ENCODE measurements at regions not wholly inside any gene's neighbourhood (a gene's known extent, or its start where the extent isn't known, plus 50 kb on each side); places are given as distances from the start of the nearest gene placed in this dataset.

DNA sequence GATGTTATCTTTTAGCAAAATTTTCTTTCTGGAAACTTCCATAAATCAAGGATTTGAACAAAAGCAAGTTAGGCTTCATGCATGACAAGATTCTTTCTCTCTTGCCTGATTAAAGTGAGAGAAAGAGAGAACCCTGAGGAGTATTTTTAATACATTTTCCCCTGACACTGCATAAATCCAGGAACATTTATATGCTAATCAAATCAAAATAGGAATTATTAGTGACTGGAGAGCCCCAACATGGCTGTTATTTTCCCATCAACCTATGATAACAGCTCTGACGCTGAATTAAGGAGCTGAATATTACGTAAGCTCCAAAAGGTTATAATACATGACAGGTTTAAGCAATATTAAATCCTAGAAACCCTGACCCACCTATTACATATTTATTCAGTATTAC is 930.2 kb upstream of the PIK3C3 start:
- Histone ChIP-seq H3K79me2 (ENCODE audit: insufficient read depth, low read depth, low read length) (no peaks in the 10 kb centered on the region), H4K20me1 (ENCODE audit: insufficient read depth, low read length) (no peaks in the 10 kb centered on the region), H3K9me2 (ENCODE audit: insufficient read depth, low read length) (no peaks in the 10 kb centered on the region), H3K9me3 (ENCODE audit: low read length) (no peaks in the 10 kb centered on the region), H3K4me1 (ENCODE audit: insufficient read depth, low read length, poor library complexity, severe bottlenecking) (no peaks in the 10 kb centered on the region), H3K27ac (ENCODE audit: low read depth, low read length, poor library complexity, severe bottlenecking) (no peak overlapping the region), H3K4me3 (ENCODE audit: low read depth, low read length, poor library complexity, severe bottlenecking) (no peak overlapping the region), H3K36me3 (ENCODE audit: insufficient read depth, low read length) (no peaks in the 10 kb centered on the region), H2AFZ (ENCODE audit: low read length) (no peak overlapping the region), H3K4me2 (ENCODE audit: low read length) (no peak overlapping the region)
- ChIA-PET CTCF (ENCODE audit: unreplicated experiment) (no interaction called here), POLR2A (interaction anchor here (0.5 kb wide), 1 partner anchor 754 kb away, joined by 3 read pairs; no protein-coding TSS in a partner anchor)
- no peak for TF ChIP-seq CTCF (conservative IDR thresholded peaks at IDR 0.05; ENCODE audit: low read length)
- no peak for TF ChIP-seq EZH2phosphoT487 (IDR thresholded peaks at IDR 0.05; ENCODE audit: borderline replicate concordance, low read depth, low read length)
- intact Hi-C loops (cut with micrococcal nuclease; ENCODE audit: unreplicated experiment), result no loop called here
- BruUV-seq (replicated peaks), result no TSS peak
- no peak for DNase-seq (ENCODE audit: low spot score)

DNA sequence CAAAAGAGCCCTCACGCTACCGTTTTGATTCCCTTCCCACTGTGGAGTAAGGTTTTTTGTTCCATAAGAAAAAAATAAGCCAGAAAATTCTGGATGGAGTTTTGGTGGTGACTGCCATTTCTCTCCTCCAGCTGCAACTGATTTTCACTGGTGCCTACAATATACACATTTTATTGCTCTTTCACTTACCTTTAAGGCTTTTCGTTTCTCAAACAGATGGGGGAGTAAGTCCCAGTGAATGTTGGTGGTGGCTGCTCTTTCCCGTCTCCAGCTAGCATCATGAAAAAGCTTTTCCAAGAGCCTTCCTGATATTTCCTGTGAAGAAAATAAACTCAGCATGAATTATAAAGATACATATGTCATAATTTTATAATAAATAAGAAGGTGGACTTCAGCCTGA is 932.5 kb upstream of the PIK3C3 start:
- Histone ChIP-seq H3K27ac (ENCODE audit: low read depth, low read length, poor library complexity, severe bottlenecking) (no peak overlapping the region), H3K4me2 (ENCODE audit: low read length) (no peak overlapping the region), H2AFZ (ENCODE audit: low read length) (no peak overlapping the region), H3K4me3 (ENCODE audit: low read depth, low read length, poor library complexity, severe bottlenecking) (no peak overlapping the region), H3K9me3 (ENCODE audit: low read length) (no peaks in the 10 kb centered on the region), H4K20me1 (ENCODE audit: insufficient read depth, low read length) (no peaks in the 10 kb centered on the region), H3K36me3 (ENCODE audit: insufficient read depth, low read length) (no peaks in the 10 kb centered on the region), H3K79me2 (ENCODE audit: insufficient read depth, low read depth, low read length) (no peaks in the 10 kb centered on the region), H3K9me2 (ENCODE audit: insufficient read depth, low read length) (no peaks in the 10 kb centered on the region), H3K4me1 (ENCODE audit: insufficient read depth, low read length, poor library complexity, severe bottlenecking) (no peaks in the 10 kb centered on the region)
- DNase-seq (ENCODE audit: low spot score), result no peak
- ChIA-PET CTCF (ENCODE audit: unreplicated experiment) (no interaction called here), POLR2A (no interaction called here)
- intact Hi-C loops (cut with micrococcal nuclease; ENCODE audit: unreplicated experiment), result no loop called here
- no TSS peak for BruUV-seq (replicated peaks)
- TF ChIP-seq CTCF (conservative IDR thresholded peaks at IDR 0.05; ENCODE audit: low read length) (no peak), EZH2phosphoT487 (IDR thresholded peaks at IDR 0.05; ENCODE audit: borderline replicate concordance, low read depth, low read length) (no peak)

DNA sequence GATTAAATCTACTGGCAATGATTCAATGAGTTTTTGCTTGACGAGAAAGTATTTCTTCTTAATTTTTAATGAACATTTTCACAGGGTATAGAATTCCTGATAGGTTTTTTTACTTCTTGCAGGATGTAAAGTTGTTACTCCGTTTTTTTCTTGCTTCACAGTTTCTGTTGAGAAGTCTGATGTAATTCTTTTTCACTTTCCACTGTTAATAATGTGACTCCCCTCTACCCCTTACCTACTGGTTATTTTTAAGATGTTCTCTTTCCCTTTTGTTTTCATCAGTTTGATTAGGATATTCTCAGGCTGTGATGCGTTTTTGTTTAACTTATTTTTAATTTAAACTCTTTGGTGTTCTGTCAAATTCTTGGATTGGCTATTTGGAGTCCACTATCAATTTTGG is 933.9 kb upstream of the PIK3C3 start:
- no peaks in the 10 kb centered on the region for H3K79me2 ChIP-seq (ENCODE audit: insufficient read depth, low read depth, low read length)
- H3K4me2 ChIP-seq (ENCODE audit: low read length), result no peak overlapping the region
- TF ChIP-seq CTCF (conservative IDR thresholded peaks at IDR 0.05; ENCODE audit: low read length) (no peak), EZH2phosphoT487 (IDR thresholded peaks at IDR 0.05; ENCODE audit: borderline replicate concordance, low read depth, low read length) (no peak)
- H3K9me2 ChIP-seq (ENCODE audit: insufficient read depth, low read length), result no peaks in the 10 kb centered on the region
- ChIA-PET CTCF (ENCODE audit: unreplicated experiment) (no interaction called here), POLR2A (no interaction called here)
- no peak overlapping the region for H2AFZ ChIP-seq (ENCODE audit: low read length)
- no peak for DNase-seq (ENCODE audit: low spot score)
- H4K20me1 ChIP-seq (ENCODE audit: insufficient read depth, low read length), result no peaks in the 10 kb centered on the region
- H3K4me1 ChIP-seq (ENCODE audit: insufficient read depth, low read length, poor library complexity, severe bottlenecking), result no peaks in the 10 kb centered on the region
- no peaks in the 10 kb centered on the region for H3K9me3 ChIP-seq (ENCODE audit: low read length)
- no peak overlapping the region for H3K27ac ChIP-seq (ENCODE audit: low read depth, low read length, poor library complexity, severe bottlenecking)
- no peak overlapping the region for H3K4me3 ChIP-seq (ENCODE audit: low read depth, low read length, poor library complexity, severe bottlenecking)
- intact Hi-C loops (cut with micrococcal nuclease; ENCODE audit: unreplicated experiment), result no loop called here
- H3K36me3 ChIP-seq (ENCODE audit: insufficient read depth, low read length), result no peaks in the 10 kb centered on the region
- BruUV-seq (replicated peaks), result no TSS peak
